ENCODE measurements at regions not wholly inside any gene's neighbourhood (a gene's known extent, or its start where the extent isn't known, plus 50 kb on each side); places are given as distances from the start of the nearest gene placed in this dataset.

GRCh38 chr2:118168615-118169014 is 80.3 kb downstream of the INSIG2 start:
- DNase-seq: no peak

GRCh38 chr2:118167026-118167425 is 78.8 kb downstream of the INSIG2 start:
- no peak for DNase-seq

- DNase-seq: no peak
These were observed 78.0 kb downstream of the INSIG2 start for GRCh38 chr2:118166242-118166641.

GRCh38 chr2:118165595-118165994 is 77.3 kb downstream of the INSIG2 start:
- no peak for DNase-seq

All from GOT3 (cell line).